Keratinocyte (primary cell): ENCODE measurements at regions not wholly inside any gene's neighbourhood (a gene's known extent, or its start where the extent isn't known, plus 50 kb on each side); places are given as distances from the start of the nearest gene placed in this dataset.

Source experiments
- DNase-seq: peaks from one replicate; pipeline ENCODE4 v3.0.0-alpha.2; 2011; ENCODE audit warnings: low read depth, missing footprints, low spot score
- FAIRE-seq: peaks from 2 replicates; lab custom pipeline; 2011; peaks lifted over from hg19 to GRCh38; lab: Jason Lieb, UNC
- H2AFZ ChIP-seq: 2 replicates; pipeline ENCODE4 v1.6.0; 2012; ENCODE audit warnings: low read length, control low read depth, inconsistent platforms; ENCODE audit not compliant: control insufficient read depth
- H3K27ac ChIP-seq: 2 replicates; pipeline ENCODE4 v1.5.1; 2011; ENCODE audit warnings: low read length; ENCODE audit not compliant: control insufficient read depth, insufficient read depth
- H3K27me3 ChIP-seq: 3 replicates; pipeline ENCODE4 v1.6.0; 2011; ENCODE audit warnings: low read length; ENCODE audit not compliant: control insufficient read depth, insufficient read depth; ENCODE audit errors: extremely low read depth
- H3K36me3 ChIP-seq, 2 experiments: 2 replicates in 1 of 2; 3 replicates in 1 of 2; pipeline ENCODE4 v1.5.1; 2011; ENCODE audit warnings: low read length in 2 of 2, mild to moderate bottlenecking in 1 of 2; ENCODE audit not compliant: control insufficient read depth in 2 of 2, insufficient read depth in 2 of 2; ENCODE audit errors: extremely low read depth in 1 of 2
- H3K4me1 ChIP-seq: 3 replicates; pipeline ENCODE4 v1.5.1; 2011; ENCODE audit warnings: low read length; ENCODE audit not compliant: control insufficient read depth, insufficient read depth; ENCODE audit errors: extremely low read depth
- H3K4me2 ChIP-seq: 3 replicates; pipeline ENCODE4 v1.6.0; 2011; ENCODE audit warnings: low read depth, low read length; ENCODE audit not compliant: control insufficient read depth, insufficient read depth; ENCODE audit errors: extremely low read depth
- H3K4me3 ChIP-seq, 3 experiments: fragments of 200-600 bp in 1 of 3; sonication (generic) in 1 of 3; 2 replicates in 2 of 3; 3 replicates in 1 of 3; pipeline ENCODE4 v1.5.1; 2011 to 2016; ENCODE audit warnings: low read length in 3 of 3, mild to moderate bottlenecking in 3 of 3, control low read depth in 2 of 3, inconsistent platforms in 1 of 3, low read depth in 1 of 3, mixed read lengths in 1 of 3, mixed run types in 1 of 3, moderate library complexity in 1 of 3; ENCODE audit not compliant: control insufficient read depth in 2 of 3, insufficient read depth in 2 of 3; ENCODE audit errors: extremely low read depth in 1 of 3
- H3K79me2 ChIP-seq: 2 replicates; pipeline ENCODE4 v1.6.0; 2012; ENCODE audit warnings: low read length; ENCODE audit not compliant: control insufficient read depth, insufficient read depth
- H3K9ac ChIP-seq: 3 replicates; pipeline ENCODE4 v1.6.0; 2011; ENCODE audit warnings: low read length; ENCODE audit not compliant: control insufficient read depth, insufficient read depth; ENCODE audit errors: extremely low read depth
- H3K9me1 ChIP-seq: 3 replicates; pipeline ENCODE4 v1.6.0; 2011; ENCODE audit warnings: low read length; ENCODE audit not compliant: control insufficient read depth, insufficient read depth; ENCODE audit errors: extremely low read depth
- H3K9me3 ChIP-seq: 2 replicates; pipeline ENCODE4 v1.5.1; 2012; ENCODE audit warnings: low read depth, low read length; ENCODE audit not compliant: control insufficient read depth
- H4K20me1 ChIP-seq: 3 replicates; pipeline ENCODE4 v1.6.0; 2011; ENCODE audit warnings: low read length; ENCODE audit not compliant: control insufficient read depth, insufficient read depth; ENCODE audit errors: extremely low read depth
- CTCF ChIP-seq, 3 experiments: IDR thresholded peaks in 1 of 3; conservative IDR thresholded peaks in 1 of 3; optimal IDR thresholded peaks in 1 of 3; 2 replicates in 2 of 3; 3 replicates in 1 of 3; pipeline versions ENCODE3 to v1.5.1; 2011; ENCODE audit warnings: low read length in 3 of 3, mild to moderate bottlenecking in 3 of 3, moderate library complexity in 2 of 3, control low read depth in 1 of 3, inconsistent platforms in 1 of 3; ENCODE audit not compliant: insufficient read depth in 2 of 3; ENCODE audit errors: extremely low read depth in 1 of 3
- EZH2 ChIP-seq: IDR thresholded peaks from one replicate; pipeline ENCODE4 v1.6.1; 2012; ENCODE audit warnings: inconsistent platforms, mild to moderate bottlenecking, low read length, moderate library complexity
- dilution Hi-C: fragments of 300-500 bp; cut with MboI; formaldehyde crosslinking; loops from one replicate; pipeline ENCODE4 v1.7.0; 2020; ENCODE audit warnings: low sequenced_read_pairs; ENCODE audit not compliant: extremely low pct_ligation_motif_present

DNA sequence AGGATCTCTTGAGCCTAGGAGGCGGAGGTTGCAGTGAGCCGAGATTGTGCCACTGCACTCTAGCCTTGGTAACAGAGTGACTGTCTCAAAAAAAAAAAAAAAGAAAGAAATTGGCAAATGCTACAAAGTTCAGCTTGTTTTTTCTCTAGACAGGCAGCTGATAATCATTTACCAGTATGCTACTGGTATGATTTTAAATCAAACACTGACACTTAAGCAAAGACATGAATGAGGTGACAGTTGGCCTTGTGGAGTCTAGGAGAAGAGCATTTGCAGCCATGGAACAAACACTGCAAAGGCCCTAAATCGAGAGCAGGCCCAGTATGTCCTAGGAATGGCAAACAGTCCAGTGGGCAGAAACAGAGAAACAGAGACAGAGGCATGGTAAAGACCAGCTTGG, 99.7 kb upstream of the CEP85L start:
- dilution Hi-C loops = no loop called here
- no peak for DNase-seq
- Histone ChIP-seq H3K9me1 (no peaks in the 10 kb centered on the region), H2AFZ (no peak overlapping the region), H4K20me1 (no peaks in the 10 kb centered on the region), H3K4me1 (no peaks in the 10 kb centered on the region), H3K27me3 (no peaks in the 10 kb centered on the region), H3K79me2 (no peaks in the 10 kb centered on the region), H3K4me2 (no peak overlapping the region), H3K36me3 (no peaks in the 10 kb centered on the region), H3K4me3 (no peak overlapping the region), H3K9ac (no peak overlapping the region), H3K27ac (no peak overlapping the region), H3K9me3 (no peaks in the 10 kb centered on the region)
- no peak for FAIRE-seq
- no peak for TF ChIP-seq CTCF (optimal IDR thresholded peaks at IDR 0.05 in 1 of 3, IDR thresholded peaks at IDR 0.05 in 1 of 3, conservative IDR thresholded peaks at IDR 0.05 in 1 of 3; ENCODE audit: extremely low read depth in 1 of 3, insufficient read depth in 2 of 3, low read length in 3 of 3)
- no peak for TF ChIP-seq EZH2

DNA sequence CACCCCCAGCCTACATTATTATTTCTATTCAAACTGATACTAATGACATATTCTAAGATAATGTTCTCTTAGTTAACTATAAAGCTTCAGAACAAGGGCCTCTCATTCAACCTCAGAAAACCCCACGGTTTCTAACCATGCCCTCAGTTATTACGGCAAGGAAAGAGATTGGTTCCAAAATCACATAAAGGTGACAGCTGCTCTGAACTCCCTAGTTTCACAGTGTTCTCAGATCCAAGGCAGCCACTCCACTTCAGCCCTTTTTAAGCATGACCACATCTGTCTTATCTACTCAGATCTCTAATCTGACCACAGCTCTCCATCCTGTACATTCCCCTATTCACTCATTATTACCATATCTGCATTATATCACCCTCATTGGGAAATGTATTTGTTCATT, 98.8 kb upstream of the CEP85L start:
- Histone ChIP-seq H2AFZ (no peak overlapping the region), H3K27ac (no peak overlapping the region), H3K27me3 (no peaks in the 10 kb centered on the region), H3K9ac (no peak overlapping the region), H3K36me3 (no peaks in the 10 kb centered on the region), H3K4me2 (no peak overlapping the region), H3K9me3 (no peaks in the 10 kb centered on the region), H3K9me1 (no peaks in the 10 kb centered on the region), H3K4me3 (no peak overlapping the region), H3K4me1 (no peaks in the 10 kb centered on the region), H3K79me2 (no peaks in the 10 kb centered on the region), H4K20me1 (no peaks in the 10 kb centered on the region)
- DNase-seq (no peak), FAIRE-seq (no peak)
- TF ChIP-seq CTCF (optimal IDR thresholded peaks at IDR 0.05 in 1 of 3, IDR thresholded peaks at IDR 0.05 in 1 of 3, conservative IDR thresholded peaks at IDR 0.05 in 1 of 3; ENCODE audit: extremely low read depth in 1 of 3, insufficient read depth in 2 of 3, low read length in 3 of 3) (no peak), EZH2 (no peak)
- dilution Hi-C loops = no loop called here
